ENCODE measurements at regions not wholly inside any gene's neighbourhood (a gene's known extent, or its start where the extent isn't known, plus 50 kb on each side); places are given as distances from the start of the nearest gene placed in this dataset.

DNA sequence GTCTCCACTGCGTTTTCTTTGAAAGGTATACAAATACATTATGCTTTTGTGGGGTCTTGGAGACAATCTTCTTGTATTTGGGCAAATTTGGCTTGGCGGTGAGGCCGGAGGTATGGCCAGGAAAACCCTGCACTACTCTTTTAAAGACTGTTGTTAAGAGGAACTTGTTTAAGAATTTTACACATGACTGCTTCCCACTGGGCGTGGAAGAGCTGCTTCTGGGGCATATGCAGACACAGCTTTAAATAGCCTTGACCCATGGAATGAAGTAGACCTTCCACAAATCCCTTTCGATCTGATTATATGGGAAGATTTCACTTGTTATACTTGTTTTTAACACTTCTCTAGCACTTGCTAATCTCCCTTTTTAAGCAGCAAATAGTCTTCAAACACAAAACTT, 453.6 kb downstream of the MN1 start:
- ATAC-seq (ENCODE audit: low read depth) (no peak), DNase-seq (no peak)
- no peak for TF ChIP-seq EZH2 (IDR thresholded peaks at IDR 0.05; ENCODE audit: borderline replicate concordance, insufficient read depth, low read depth, low read length, poor library complexity, severe bottlenecking)
- TF ChIP-seq, protein P1, sequence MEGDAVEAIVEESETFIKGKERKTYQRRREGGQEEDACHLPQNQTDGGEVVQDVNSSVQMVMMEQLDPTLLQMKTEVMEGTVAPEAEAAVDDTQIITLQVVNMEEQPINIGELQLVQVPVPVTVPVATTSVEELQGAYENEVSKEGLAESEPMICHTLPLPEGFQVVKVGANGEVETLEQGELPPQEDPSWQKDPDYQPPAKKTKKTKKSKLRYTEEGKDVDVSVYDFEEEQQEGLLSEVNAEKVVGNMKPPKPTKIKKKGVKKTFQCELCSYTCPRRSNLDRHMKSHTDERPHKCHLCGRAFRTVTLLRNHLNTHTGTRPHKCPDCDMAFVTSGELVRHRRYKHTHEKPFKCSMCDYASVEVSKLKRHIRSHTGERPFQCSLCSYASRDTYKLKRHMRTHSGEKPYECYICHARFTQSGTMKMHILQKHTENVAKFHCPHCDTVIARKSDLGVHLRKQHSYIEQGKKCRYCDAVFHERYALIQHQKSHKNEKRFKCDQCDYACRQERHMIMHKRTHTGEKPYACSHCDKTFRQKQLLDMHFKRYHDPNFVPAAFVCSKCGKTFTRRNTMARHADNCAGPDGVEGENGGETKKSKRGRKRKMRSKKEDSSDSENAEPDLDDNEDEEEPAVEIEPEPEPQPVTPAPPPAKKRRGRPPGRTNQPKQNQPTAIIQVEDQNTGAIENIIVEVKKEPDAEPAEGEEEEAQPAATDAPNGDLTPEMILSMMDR (IDR thresholded peaks at IDR 0.05): no peak
- peaks cover 4 to 7% (median 6%) of the 10 kb centered on the region in 3 donors for H3K9me3 ChIP-seq (ENCODE audit: control extremely low read depth in 1 of 3, control insufficient read depth in 2 of 3, insufficient read depth in 1 of 3, low read length in 2 of 3)
- no peak overlapping the region for H3K27ac Mint-ChIP-seq
- no peaks in the 10 kb centered on the region for H3K79me2 ChIP-seq (ENCODE audit: control insufficient read depth, insufficient read depth, low read length)
- H3K4me1 ChIP-seq (ENCODE audit: control insufficient read depth in 2 of 2, insufficient read depth in 2 of 2, low read length in 2 of 2): no peaks in the 10 kb centered on the region
- intact Hi-C loops (cut with micrococcal nuclease): no loop called here
- no CpG with 5 or more reads among the region's 5 CpGs for WGBS (ENCODE audit: insufficient coverage)
- H3K4me3 ChIP-seq (ENCODE audit: control extremely low read depth in 1 of 5, extremely low read depth in 1 of 5, insufficient read depth in 1 of 5, low read depth in 2 of 5, low read length in 4 of 5): no peak overlapping the region
- H3K9me3 Mint-ChIP-seq (ENCODE audit: insufficient read depth): peaks cover 7% of the 10 kb centered on the region
- H3K27me3 ChIP-seq (replicated peaks in 1 of 4; ENCODE audit: control extremely low read depth in 1 of 4, control insufficient read depth in 3 of 4, insufficient read depth in 4 of 4, low read length in 3 of 4): no peaks in the 10 kb centered on the region
- ChIA-PET CTCF (no interaction called here), POLR2A (no interaction called here)
- no peak overlapping the region for H2AFZ ChIP-seq (ENCODE audit: insufficient read depth, low read depth, low read length, poor library complexity, severe bottlenecking)
- no peak overlapping the region for H3K4me2 ChIP-seq (replicated peaks; ENCODE audit: low read depth, low read length, poor library complexity, severe bottlenecking)
- no peaks in the 10 kb centered on the region for H3K4me1 Mint-ChIP-seq
- peaks cover 9% of the 10 kb centered on the region for H3K27me3 Mint-ChIP-seq
- H4K20me1 ChIP-seq (ENCODE audit: control insufficient read depth, insufficient read depth, low read length, poor library complexity, severe bottlenecking): no peaks in the 10 kb centered on the region
- H3K27ac ChIP-seq (ENCODE audit: low read length in 2 of 2): no peak overlapping the region
- H3K36me3 ChIP-seq (replicated peaks in 1 of 2; ENCODE audit: control extremely low read depth in 1 of 2, control insufficient read depth in 1 of 2, extremely low read depth in 1 of 2, insufficient read depth in 2 of 2, low read length in 1 of 2): no peaks in the 10 kb centered on the region
- no peak overlapping the region for H3K9ac ChIP-seq (ENCODE audit: low read length)
- no peak overlapping the region for H3K4me3 Mint-ChIP-seq

DNA sequence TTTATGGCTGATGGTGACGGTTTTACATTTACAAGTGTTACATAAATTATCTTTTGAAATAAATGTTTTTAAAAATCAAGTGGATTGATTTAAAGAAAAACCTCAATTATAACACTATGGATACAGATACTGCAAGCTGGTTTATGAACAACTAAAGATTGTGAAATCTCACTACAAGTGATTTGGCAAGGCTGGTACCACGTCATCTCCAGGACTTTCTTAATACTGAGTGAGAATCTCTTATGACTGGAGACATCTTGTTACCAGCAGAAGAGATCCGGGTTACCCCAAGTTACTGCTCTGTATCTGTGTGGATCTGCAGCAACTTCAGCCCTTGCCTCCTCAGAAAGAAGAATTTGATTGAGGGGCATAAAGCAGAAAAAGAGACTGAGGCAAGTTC, 452.9 kb downstream of the MN1 start:
- peaks cover 4 to 7% (median 7%) of the 10 kb centered on the region in 3 donors for H3K9me3 ChIP-seq (ENCODE audit: control extremely low read depth in 1 of 3, control insufficient read depth in 2 of 3, insufficient read depth in 1 of 3, low read length in 2 of 3)
- intact Hi-C loops (cut with micrococcal nuclease): no loop called here
- ATAC-seq (ENCODE audit: low read depth): no peak
- peaks cover 7% of the 10 kb centered on the region for H3K9me3 Mint-ChIP-seq (ENCODE audit: insufficient read depth)
- H3K27me3 Mint-ChIP-seq: peaks cover 8% of the 10 kb centered on the region
- no peak overlapping the region for H3K27ac Mint-ChIP-seq
- CTCF ChIA-PET: no interaction called here
- H2AFZ ChIP-seq (ENCODE audit: insufficient read depth, low read depth, low read length, poor library complexity, severe bottlenecking): no peak overlapping the region
- no peaks in the 10 kb centered on the region for H3K4me1 Mint-ChIP-seq
- no peak for DNase-seq
- no peaks in the 10 kb centered on the region for H3K79me2 ChIP-seq (ENCODE audit: control insufficient read depth, insufficient read depth, low read length)
- POLR2A ChIA-PET: no interaction called here
- H3K9ac ChIP-seq (ENCODE audit: low read length): no peak overlapping the region
- no peak overlapping the region for H3K4me2 ChIP-seq (replicated peaks; ENCODE audit: low read depth, low read length, poor library complexity, severe bottlenecking)
- WGBS (ENCODE audit: insufficient coverage): 100% methylated on average over 2 of the region's 3 CpGs
- H4K20me1 ChIP-seq (ENCODE audit: control insufficient read depth, insufficient read depth, low read length, poor library complexity, severe bottlenecking): no peaks in the 10 kb centered on the region
- no peak overlapping the region for H3K4me3 ChIP-seq (ENCODE audit: control extremely low read depth in 1 of 5, extremely low read depth in 1 of 5, insufficient read depth in 1 of 5, low read depth in 2 of 5, low read length in 4 of 5)
- H3K4me1 ChIP-seq (ENCODE audit: control insufficient read depth in 2 of 2, insufficient read depth in 2 of 2, low read length in 2 of 2): no peaks in the 10 kb centered on the region
- no peaks in the 10 kb centered on the region for H3K36me3 ChIP-seq (replicated peaks in 1 of 2; ENCODE audit: control extremely low read depth in 1 of 2, control insufficient read depth in 1 of 2, extremely low read depth in 1 of 2, insufficient read depth in 2 of 2, low read length in 1 of 2)
- TF ChIP-seq, protein P1 (IDR thresholded peaks at IDR 0.05): no peak
- no peak for TF ChIP-seq EZH2 (IDR thresholded peaks at IDR 0.05; ENCODE audit: borderline replicate concordance, insufficient read depth, low read depth, low read length, poor library complexity, severe bottlenecking)
- H3K27me3 ChIP-seq (replicated peaks in 1 of 4; ENCODE audit: control extremely low read depth in 1 of 4, control insufficient read depth in 3 of 4, insufficient read depth in 4 of 4, low read length in 3 of 4): no peaks in the 10 kb centered on the region
- no peak overlapping the region for H3K4me3 Mint-ChIP-seq
- H3K27ac ChIP-seq (ENCODE audit: low read length in 2 of 2): no peak overlapping the region
